ENCODE measurements at regions not wholly inside any gene's neighbourhood (a gene's known extent, or its start where the extent isn't known, plus 50 kb on each side); places are given as distances from the start of the nearest gene placed in this dataset.

GRCh38 chr6:22690446-22690845 lies 121.1 kb downstream of the HDGFL1 start (continued):
- TF ChIP-seq ARID5B (CRISPR knock-in tag; IDR thresholded peaks at IDR 0.05) (no peak), CREB3 (CRISPR knock-in tag; IDR thresholded peaks at IDR 0.05) (no peak)

GRCh38 chr6:22694092-22694724 lies 124.8 kb downstream of the HDGFL1 start:
- no peaks in the 10 kb centered on the region for H4K20me1 ChIP-seq (ENCODE audit: insufficient read depth, low read length)
- no peak overlapping the region for H3K4me3 ChIP-seq (replicated peaks in 1 of 3; ENCODE audit: insufficient read depth in 1 of 3, low read depth in 2 of 3, low read length in 3 of 3)
- ATAC-seq = no peak
- peaks cover 48% of the 10 kb centered on the region for H3K9me3 ChIP-seq (ENCODE audit: low read length)
- no peaks in the 10 kb centered on the region for H3K36me3 ChIP-seq (replicated peaks in 1 of 2; ENCODE audit: control insufficient read depth in 1 of 2, insufficient read depth in 2 of 2, low read length in 2 of 2)
- ChIA-PET POLR2A (no interaction called here), CTCF (ENCODE audit: low intra/inter-chr PET ratio, low total read pairs) (no interaction called here)
- H3K4me1 ChIP-seq (ENCODE audit: insufficient read depth, low read length) = no peaks in the 10 kb centered on the region
- in situ Hi-C loops (cut with HindIII; ENCODE audit: extremely low pct_ligation_motif_present, low pct_unique_long_range_greater_than_20kb) (no loop called here), intact Hi-C loops (cut with micrococcal nuclease; ENCODE audit: unreplicated experiment) (no loop called here)
- H3K4me2 ChIP-seq (ENCODE audit: low read depth, low read length) = no peak overlapping the region
- H2AFZ ChIP-seq (ENCODE audit: low read length) = no peak overlapping the region
- no peak overlapping the region for H3K9ac ChIP-seq (ENCODE audit: insufficient read depth, low read depth, low read length)
- no TSS peak for BruUV-seq (replicated peaks)
- H3K27ac ChIP-seq (ENCODE audit: extremely low read length, insufficient read depth, low read length) = no peak overlapping the region
- WGBS (ENCODE audit: low lambda C conversion rate) = 3% methylated on average over 1 of the region's 1 CpG
- no peaks in the 10 kb centered on the region; a peak in 1 of 5 replicates for H3K27me3 ChIP-seq (ENCODE audit: control insufficient read depth in 1 of 2, insufficient read depth in 2 of 2, low read length in 2 of 2)
- no peak for DNase-seq (ENCODE audit: low spot score)
- TF ChIP-seq ZNF12 (CRISPR knock-in tag; IDR thresholded peaks at IDR 0.05) (no peak), ZNF496 (CRISPR knock-in tag; IDR thresholded peaks at IDR 0.05; ENCODE audit: insufficient replicate concordance) (no peak), ZNF816 (CRISPR knock-in tag; IDR thresholded peaks at IDR 0.05; ENCODE audit: borderline replicate concordance) (no peak), SOX13 (IDR thresholded peaks at IDR 0.05) (no peak), SOX13 (CRISPR knock-in tag; conservative IDR thresholded peaks at IDR 0.05 in 1 of 2, IDR thresholded peaks at IDR 0.05 in 1 of 2) (no peak), SRSF9 (IDR thresholded peaks at IDR 0.05; ENCODE audit: borderline replicate concordance, insufficient read depth, low read depth, low read length, poor library complexity, severe bottlenecking) (no peak), EED (CRISPR knock-in tag; IDR thresholded peaks at IDR 0.05) (no peak), GMEB2 (CRISPR knock-in tag; IDR thresholded peaks at IDR 0.05; ENCODE audit: low read depth) (no peak), CAMTA2 (CRISPR knock-in tag; IDR thresholded peaks at IDR 0.05; ENCODE audit: borderline replicate concordance) (no peak), ZNF761 (CRISPR knock-in tag; conservative IDR thresholded peaks at IDR 0.05) (no peak), ZBTB20 (CRISPR knock-in tag; IDR thresholded peaks at IDR 0.05; ENCODE audit: borderline replicate concordance, low read depth) (no peak), ZNF737 (CRISPR knock-in tag; IDR thresholded peaks at IDR 0.05; ENCODE audit: borderline replicate concordance) (no peak), HNF4G (IDR thresholded peaks at IDR 0.05; ENCODE audit: borderline replicate concordance, low read depth, low read length) (no peak), HNF4G (CRISPR knock-in tag; IDR thresholded peaks at IDR 0.05; ENCODE audit: borderline replicate concordance, low read depth) (no peak), ZNF678 (CRISPR knock-in tag; IDR thresholded peaks at IDR 0.05) (no peak)
- no peak for FAIRE-seq
- no peaks in the 10 kb centered on the region for H3K79me2 ChIP-seq (ENCODE audit: insufficient read depth, low read length)

Data from HepG2 (cell line).